Stomach (tissue), 8 donors: ENCODE measurements at regions not wholly inside any gene's neighbourhood (a gene's known extent, or its start where the extent isn't known, plus 50 kb on each side); places are given as distances from the start of the nearest gene placed in this dataset.

ENCODE experiments used
- DNase-seq, 2 donors: peaks; one replicate each; pipeline versions ENCODE4 v3.0.0 to v3.0.0-alpha.2; 2013 to 2019
- H3K27ac ChIP-seq, 5 donors: fragments of 200-600 bp in 4 of 5; sonication (generic) in 4 of 5; one replicate each; pipeline ENCODE4 v1.5.1; 2013 to 2019; ENCODE audit warnings: mild to moderate bottlenecking in 1 of 5, moderate library complexity in 1 of 5
- H3K27me3 ChIP-seq, 3 donors: fragments of 200-600 bp; sonication (generic); one replicate each; pipeline ENCODE4 v1.5.1; 2017 to 2019; ENCODE audit warnings: mixed run types in 1 of 3
- H3K36me3 ChIP-seq, 4 donors: fragments of 200-600 bp; sonication (generic); 1 replicate in 3 of 4; 2 replicates in 1 of 4; pipeline ENCODE4 v1.5.1; 2016 to 2019
- H3K4me1 ChIP-seq, 4 donors: fragments of 200-600 bp; sonication (generic); one replicate each; pipeline ENCODE4 v1.5.1; 2016 to 2019
- H3K4me3 ChIP-seq, 4 donors: fragments of 200-600 bp; sonication (generic) in 3 of 4; one replicate each; pipeline ENCODE4 v1.5.1; 2016 to 2019; ENCODE audit warnings: mild to moderate bottlenecking in 1 of 4
- H3K9me3 ChIP-seq, 4 donors: fragments of 200-600 bp; sonication (generic); one replicate each; pipeline ENCODE4 v1.5.1; 2016 to 2019
- CTCF ChIP-seq, 7 experiments: fragments of 450-650 bp in 4 of 7; fragments of 200-600 bp in 3 of 7; sonication (generic) in 3 of 7; IDR thresholded peaks; one replicate each; pipeline ENCODE4 v1.5.1; 2016 to 2019; ENCODE audit warnings: antibody characterized with exemption in 7 of 7, control low read depth in 2 of 7, mild to moderate bottlenecking in 1 of 7
- EP300 ChIP-seq: sonication (generic); formaldehyde crosslinking; IDR thresholded peaks from one replicate; pipeline ENCODE4 v1.6.1; 2017; ENCODE audit warnings: antibody characterized with exemption
- POLR2A ChIP-seq, 4 donors: fragments of 450-650 bp; IDR thresholded peaks; one replicate each; pipeline ENCODE4 v1.6.1; 2016; ENCODE audit warnings: antibody characterized with exemption in 4 of 4, control low read depth in 2 of 4, mild to moderate bottlenecking in 1 of 4, moderate library complexity in 1 of 4
- POLR2AphosphoS5 ChIP-seq, 3 donors: sonication (generic); formaldehyde crosslinking; IDR thresholded peaks; one replicate each; pipeline ENCODE4 v1.6.1; 2016; ENCODE audit warnings: antibody characterized with exemption in 3 of 3
- WGBS, 5 donors: extraction: QIAGEN DNeasy Blood & Tissue Kit in 3 of 5; methylation state at CpG; one replicate each; pipeline versions ENCODE4 v1.1.5 to v1.1.7; 2013 to 2018; 5-methylcytosine and 5-hydroxymethylcytosine counted together
- intact Hi-C: fragments of 100-400 bp; cut with DNase I; formaldehyde crosslinking; loops from one replicate; pipeline ENCODE4 v1.15.1; 2023; ENCODE audit warnings: low total_unique reads
- donor health status: healthy with polysubstance abuse.
- donor health status: Bipolar disorder and iron deficiency.
- donor health status: healthy.

GRCh38 chr5:108607421-108607820 is 140.3 kb upstream of the FER start:
- WGBS, 5 donors: 73 to 89% (median 79%) methylated on average over 1 of the region's 1 CpG
- Histone ChIP-seq H3K27ac (no peak overlapping the region), H3K9me3 (peaks cover 0 to 5% (median 4%) of the 10 kb centered on the region in 4 donors), H3K4me3 (no peak overlapping the region), H3K4me1 (no peaks in the 10 kb centered on the region), H3K27me3 (no peaks in the 10 kb centered on the region), H3K36me3 (no peaks in the 10 kb centered on the region)
- intact Hi-C loops: no loop called here
- no peak for DNase-seq
- TF ChIP-seq EP300 (no peak), CTCF (IDR thresholded peaks at IDR 0.05) (no peak), POLR2A (IDR thresholded peaks at IDR 0.05) (no peak), POLR2AphosphoS5 (IDR thresholded peaks at IDR 0.05) (no peak)

GRCh38 chr5:108606185-108606584 is 141.5 kb upstream of the FER start:
- no peaks in the 10 kb centered on the region for H3K4me1 ChIP-seq
- intact Hi-C loops: no loop called here

GRCh38 chr5:108602830-108603229 is 144.9 kb upstream of the FER start:
- 7 to 95% (median 88%) methylated on average over 1 of the region's 1 CpG for WGBS, 5 donors
- Histone ChIP-seq H3K9me3 (no peaks in the 10 kb centered on the region), H3K4me3 (no peak overlapping the region), H3K27ac (no peak overlapping the region), H3K27me3 (no peaks in the 10 kb centered on the region), H3K36me3 (no peaks in the 10 kb centered on the region), H3K4me1 (no peaks in the 10 kb centered on the region)
- intact Hi-C loops: no loop called here
- TF ChIP-seq POLR2A (IDR thresholded peaks at IDR 0.05): no peak
- no peak for TF ChIP-seq EP300
- TF ChIP-seq CTCF (IDR thresholded peaks at IDR 0.05): no peak
- no peak for TF ChIP-seq POLR2AphosphoS5 (IDR thresholded peaks at IDR 0.05)
- no peak for DNase-seq

More at GRCh38 chr5:108606185-108606584, 141.5 kb upstream of the FER start:
- peak in 1 of 2 donors; percentile 6 for DNase-seq
- Histone ChIP-seq H3K36me3 (no peaks in the 10 kb centered on the region), H3K27ac (no peak overlapping the region), H3K9me3 (no peaks in the 10 kb centered on the region), H3K27me3 (no peaks in the 10 kb centered on the region), H3K4me3 (no peak overlapping the region)
- TF ChIP-seq CTCF (IDR thresholded peaks at IDR 0.05) (no peak), POLR2A (IDR thresholded peaks at IDR 0.05) (no peak), EP300 (no peak), POLR2AphosphoS5 (IDR thresholded peaks at IDR 0.05) (no peak)

- Histone ChIP-seq H3K9me3 (no peaks in the 10 kb centered on the region), H3K27ac (no peak overlapping the region), H3K4me1 (no peaks in the 10 kb centered on the region), H3K36me3 (no peaks in the 10 kb centered on the region), H3K4me3 (no peak overlapping the region), H3K27me3 (no peaks in the 10 kb centered on the region)
- TF ChIP-seq CTCF (IDR thresholded peaks at IDR 0.05) (no peak), POLR2A (IDR thresholded peaks at IDR 0.05) (no peak), POLR2AphosphoS5 (IDR thresholded peaks at IDR 0.05) (no peak)
- 82 to 96% (median 86%) methylated on average over 2 of the region's 2 CpGs for whole genome bisulfite sequencing, 5 donors
- DNase-seq: no peak
- intact Hi-C loops: no loop called here
Observed at GRCh38 chr5:108590799-108591198, 156.9 kb upstream of the FER start.
